AG04450 (cell line): ENCODE measurements at regions not wholly inside any gene's neighbourhood (a gene's known extent, or its start where the extent isn't known, plus 50 kb on each side); places are given as distances from the start of the nearest gene placed in this dataset.

ENCODE experiments used
- CTCF ChIA-PET: fragments of 300-600, 350-600 bp; formaldehyde crosslinking; extraction: SDS; loops from one replicate; lab custom pipeline; 2022; ENCODE audit warnings: antibody characterized with exemption, inconsistent platforms; lab: Charles Lee
- POLR2A ChIA-PET: fragments of 350-600 bp; formaldehyde crosslinking; extraction: SDS; loops from one replicate; lab custom pipeline; 2021; ENCODE audit warnings: antibody characterized with exemption, inconsistent platforms; lab: Yijun Ruan, JAX
- DNase-seq: peaks from one replicate; pipeline ENCODE4 v3.0.0-alpha.2; 2011; ENCODE audit warnings: low read depth, low spot score
- H3K27ac ChIP-seq: one replicate; pipeline ENCODE4 v1.5.1; 2012; ENCODE audit warnings: low read depth, low read length, control low read depth
- H3K27me3 ChIP-seq: one replicate; pipeline ENCODE4 v1.6.0; 2012; ENCODE audit warnings: low read length; ENCODE audit not compliant: control insufficient read depth, insufficient read depth
- H3K4me3 ChIP-seq: 2 replicates; pipeline ENCODE4 v1.5.1; 2011; ENCODE audit warnings: mild to moderate bottlenecking, low read depth, low read length, control low read depth
- H3K9me3 ChIP-seq: 2 replicates; pipeline ENCODE4 v1.5.1; 2012; ENCODE audit warnings: low read length; ENCODE audit not compliant: control insufficient read depth, insufficient read depth
- CTCF ChIP-seq: IDR thresholded peaks from 2 replicates; pipeline ENCODE4 v1.5.1; 2011; ENCODE audit warnings: low read depth, low read length, control low read depth, inconsistent platforms

- H3K27ac ChIP-seq: no peak overlapping the region
- ChIA-PET POLR2A (no interaction called here), CTCF (interaction anchor here (1.6 to 3.2 kb wide), 2 partner anchors 7 to 1042 kb away, joined by 7 to 18 read pairs; no protein-coding TSS in a partner anchor)
- no peak overlapping the region for H3K4me3 ChIP-seq
- no peak for TF ChIP-seq CTCF
- peaks cover 3% of the 10 kb centered on the region; the same call in 1 of the 2 replicates for H3K9me3 ChIP-seq
- DNase-seq: no peak
- peaks cover 65% of the 10 kb centered on the region for H3K27me3 ChIP-seq
Observed at GRCh38 chr5:50964746-50965653, 298.6 kb downstream of the PARP8 start.

- peaks cover 71% of the 10 kb centered on the region for H3K27me3 ChIP-seq
- ChIA-PET POLR2A (no interaction called here), CTCF (interaction anchor here (1.6 to 3.2 kb wide), 3 partner anchors 8 to 1390 kb away, joined by 7 to 18 read pairs (median 7); no protein-coding TSS in a partner anchor)
- H3K27ac ChIP-seq: no peak overlapping the region
- H3K9me3 ChIP-seq: peaks cover 3% of the 10 kb centered on the region; the same call in 1 of the 2 replicates
- no peak for TF ChIP-seq CTCF
- DNase-seq: no peak
- no peak overlapping the region for H3K4me3 ChIP-seq
Observed at GRCh38 chr5:50965654-50966375, 299.4 kb downstream of the PARP8 start.

GRCh38 chr5:50967009-50967562 lies 300.6 kb downstream of the PARP8 start:
- no peak overlapping the region for H3K4me3 ChIP-seq
- no peak for TF ChIP-seq CTCF
- no peak for DNase-seq
- CTCF ChIA-PET: interaction anchor here (1.6 to 3.2 kb wide), 2 partner anchors 9 to 1389 kb away, joined by 7 to 18 read pairs; no protein-coding TSS in a partner anchor
- peaks cover 3% of the 10 kb centered on the region; the same call in 1 of the 2 replicates for H3K9me3 ChIP-seq
- H3K27ac ChIP-seq: no peak overlapping the region
- H3K27me3 ChIP-seq: peaks cover 71% of the 10 kb centered on the region
- POLR2A ChIA-PET: no interaction called here

GRCh38 chr5:50967563-50968355 lies 301.3 kb downstream of the PARP8 start:
- DNase-seq: no peak
- no peak overlapping the region for H3K27ac ChIP-seq
- peaks cover 71% of the 10 kb centered on the region for H3K27me3 ChIP-seq
- ChIA-PET POLR2A (no interaction called here), CTCF (interaction anchor here (3.2 kb wide), 1 partner anchor 9 kb away, joined by 18 read pairs; no protein-coding TSS in a partner anchor)
- H3K9me3 ChIP-seq: peaks cover 3% of the 10 kb centered on the region; the same call in 1 of the 2 replicates
- TF ChIP-seq CTCF: no peak
- peak overlapping the region; percentile 31 for H3K4me3 ChIP-seq
